HEK293 (cell line): ENCODE measurements at regions not wholly inside any gene's neighbourhood (a gene's known extent, or its start where the extent isn't known, plus 50 kb on each side); places are given as distances from the start of the nearest gene placed in this dataset.

Experiments
- CTCF ChIA-PET: fragments of 350-600 bp; formaldehyde crosslinking; extraction: SDS; loops from one replicate; lab custom pipeline; 2021; ENCODE audit warnings: antibody characterized with exemption; lab: Yijun Ruan, JAX
- POLR2A ChIA-PET: fragments of 300-600 bp; formaldehyde crosslinking; extraction: SDS; loops from one replicate; lab custom pipeline; 2020; ENCODE audit warnings: antibody characterized with exemption, inconsistent platforms; lab: Yijun Ruan, JAX
- H3K27ac ChIP-seq: fragments of 200-500 bp; sonication (Bioruptor generic); 2 replicates; pipeline ENCODE4 v1.5.1; 2014; ENCODE audit warnings: low read depth, low read length, control low read depth, inconsistent platforms; ENCODE audit errors: extremely low read depth
- H3K36me3 ChIP-seq, 2 experiments: fragments of 200-500 bp in 1 of 2; sonication (Bioruptor generic) in 1 of 2; 1 replicate in 1 of 2; 2 replicates in 1 of 2; pipeline ENCODE4 v1.5.1; 2014 to 2017; ENCODE audit warnings: inconsistent platforms in 2 of 2, low read length in 2 of 2; ENCODE audit not compliant: control insufficient read depth in 2 of 2, insufficient read depth in 1 of 2
- H3K4me1 ChIP-seq: fragments of 200-500 bp; sonication (Bioruptor generic); 2 replicates; pipeline ENCODE4 v1.5.1; 2014; ENCODE audit warnings: mild to moderate bottlenecking, low read length, inconsistent platforms; ENCODE audit not compliant: control insufficient read depth, insufficient read depth
- H3K4me3 ChIP-seq: 2 replicates; pipeline ENCODE4 v1.5.1; 2011; ENCODE audit warnings: low read depth, mild to moderate bottlenecking, control low read depth, low read length, moderate library complexity
- H3K9me3 ChIP-seq: fragments of 200-500 bp; sonication (Bioruptor generic); 2 replicates; pipeline ENCODE4 v1.5.1; 2014; ENCODE audit warnings: low read depth, low read length, inconsistent platforms; ENCODE audit not compliant: control insufficient read depth, insufficient read depth
- BCL11B ChIP-seq: fragments of 450-650 bp; formaldehyde crosslinking; IDR thresholded peaks from 2 replicates; pipeline ENCODE4 v1.5.1; 2016; ENCODE audit warnings: low read depth, missing biosample characterization, missing genetic modification characterization
- GLI2 ChIP-seq: fragments of 450-650 bp; formaldehyde crosslinking; IDR thresholded peaks from 2 replicates; pipeline ENCODE4; 2017; ENCODE audit warnings: missing biosample characterization, missing genetic modification characterization, low read depth, borderline replicate concordance
- GLI4 ChIP-seq: fragments of 450-650 bp; formaldehyde crosslinking; IDR thresholded peaks from 2 replicates; pipeline ENCODE4 v1.5.1; 2016; ENCODE audit warnings: missing biosample characterization, missing genetic modification characterization
- KLF10 ChIP-seq: fragments of 450-650 bp; IDR thresholded peaks from 2 replicates; pipeline ENCODE4 v1.5.1; 2018; ENCODE audit warnings: missing biosample characterization, mild to moderate bottlenecking, missing genetic modification characterization
- KLF17 ChIP-seq: fragments of 450-650 bp; formaldehyde crosslinking; IDR thresholded peaks from 2 replicates; pipeline ENCODE4 v1.5.1; 2016; ENCODE audit warnings: missing biosample characterization, missing genetic modification characterization
- REPIN1 ChIP-seq: fragments of 450-650 bp; formaldehyde crosslinking; IDR thresholded peaks from 2 replicates; pipeline ENCODE4 v1.5.1; 2017; ENCODE audit warnings: missing biosample characterization, missing genetic modification characterization, low read depth
- SP7 ChIP-seq: fragments of 450-650 bp; formaldehyde crosslinking; IDR thresholded peaks from 2 replicates; pipeline ENCODE4 v1.5.1; 2016; ENCODE audit warnings: missing biosample characterization, missing genetic modification characterization
- TRIM28 ChIP-seq: IDR thresholded peaks from 2 replicates; pipeline ENCODE4 v1.6.1; 2011; ENCODE audit warnings: low read length, control low read depth, borderline replicate concordance
- ZBTB26 ChIP-seq: fragments of 450-650 bp; formaldehyde crosslinking; optimal IDR thresholded peaks from 2 replicates; pipeline ENCODE3; 2016; ENCODE audit warnings: missing biosample characterization, mild to moderate bottlenecking, missing genetic modification characterization
- ZFP37 ChIP-seq: fragments of 450-650 bp; formaldehyde crosslinking; IDR thresholded peaks from 2 replicates; pipeline ENCODE4 v1.5.1; 2016; ENCODE audit warnings: missing biosample characterization, missing genetic modification characterization
- ZNF10 ChIP-seq: fragments of 450-650 bp; formaldehyde crosslinking; IDR thresholded peaks from 2 replicates; pipeline ENCODE4 v1.5.1; 2017; ENCODE audit warnings: missing biosample characterization, missing genetic modification characterization
- ZNF184 ChIP-seq: fragments of 450-650 bp; IDR thresholded peaks from 2 replicates; pipeline ENCODE4 v1.5.1; 2018; ENCODE audit warnings: missing biosample characterization, mild to moderate bottlenecking, missing genetic modification characterization
- ZNF2 ChIP-seq: fragments of 450-650 bp; formaldehyde crosslinking; IDR thresholded peaks from 2 replicates; pipeline ENCODE4 v1.5.1; 2016; ENCODE audit warnings: missing biosample characterization, missing genetic modification characterization
- ZNF214 ChIP-seq: fragments of 450-650 bp; formaldehyde crosslinking; IDR thresholded peaks from 2 replicates; pipeline ENCODE4 v1.5.1; 2017; ENCODE audit warnings: missing biosample characterization, mild to moderate bottlenecking, missing genetic modification characterization, borderline replicate concordance
- ZNF223 ChIP-seq: fragments of 450-650 bp; formaldehyde crosslinking; IDR thresholded peaks from 2 replicates; pipeline ENCODE4 v1.5.1; 2016; ENCODE audit warnings: missing biosample characterization, missing genetic modification characterization
- ZNF248 ChIP-seq: fragments of 450-650 bp; formaldehyde crosslinking; IDR thresholded peaks from 2 replicates; pipeline ENCODE4 v1.5.1; 2017; ENCODE audit warnings: missing biosample characterization, missing genetic modification characterization
- ZNF266 ChIP-seq: fragments of 450-650 bp; formaldehyde crosslinking; IDR thresholded peaks from 2 replicates; pipeline ENCODE4 v1.5.1; 2016; ENCODE audit warnings: missing biosample characterization, missing genetic modification characterization, low read depth
- ZNF302 ChIP-seq: fragments of 450-650 bp; formaldehyde crosslinking; IDR thresholded peaks from 2 replicates; pipeline ENCODE4 v1.5.1; 2016; ENCODE audit warnings: missing biosample characterization, missing genetic modification characterization, low read depth
- ZNF391 ChIP-seq: fragments of 450-650 bp; formaldehyde crosslinking; IDR thresholded peaks from 2 replicates; pipeline ENCODE4 v1.5.1; 2016; ENCODE audit warnings: low read depth, missing biosample characterization, missing genetic modification characterization, borderline replicate concordance
- ZNF48 ChIP-seq: fragments of 450-650 bp; formaldehyde crosslinking; IDR thresholded peaks from 2 replicates; pipeline ENCODE4 v1.5.1; 2016; ENCODE audit warnings: missing biosample characterization, missing genetic modification characterization
- ZNF510 ChIP-seq: fragments of 450-650 bp; formaldehyde crosslinking; IDR thresholded peaks from 2 replicates; pipeline ENCODE4 v1.5.1; 2018; ENCODE audit warnings: mild to moderate bottlenecking, missing genetic modification characterization, missing biosample characterization; ENCODE audit not compliant: insufficient replicate concordance
- ZNF513 ChIP-seq: fragments of 450-650 bp; IDR thresholded peaks from 2 replicates; pipeline ENCODE4 v1.5.1; 2018; ENCODE audit warnings: missing biosample characterization, missing genetic modification characterization
- ZNF548 ChIP-seq: fragments of 450-650 bp; formaldehyde crosslinking; IDR thresholded peaks from 2 replicates; pipeline ENCODE4 v1.5.1; 2016; ENCODE audit warnings: missing biosample characterization, missing genetic modification characterization
- ZNF558 ChIP-seq: fragments of 450-650 bp; formaldehyde crosslinking; IDR thresholded peaks from 2 replicates; pipeline ENCODE4 v1.5.1; 2016; ENCODE audit warnings: missing biosample characterization, missing genetic modification characterization
- ZNF707 ChIP-seq: fragments of 450-650 bp; formaldehyde crosslinking; IDR thresholded peaks from 2 replicates; pipeline ENCODE4 v1.5.1; 2016; ENCODE audit warnings: missing biosample characterization, missing genetic modification characterization
- ZNF785 ChIP-seq: fragments of 450-650 bp; formaldehyde crosslinking; IDR thresholded peaks from 2 replicates; pipeline ENCODE4 v1.5.1; 2016; ENCODE audit warnings: missing biosample characterization, missing genetic modification characterization
- ZNF791 ChIP-seq: fragments of 450-650 bp; formaldehyde crosslinking; IDR thresholded peaks from 2 replicates; pipeline ENCODE4 v1.5.1; 2016; ENCODE audit warnings: missing biosample characterization, missing genetic modification characterization
- ZNF830 ChIP-seq: fragments of 450-650 bp; IDR thresholded peaks from 2 replicates; pipeline ENCODE4 v1.5.0; 2018; ENCODE audit warnings: missing biosample characterization, missing genetic modification characterization, low read depth, mild to moderate bottlenecking, moderate library complexity
- TF ChIP-seq, protein P1 (sequence below): fragments of 450-650 bp; formaldehyde crosslinking; IDR thresholded peaks from 2 replicates; pipeline ENCODE4 v1.5.1; 2016; ENCODE audit warnings: missing biosample characterization, missing genetic modification characterization
- TF ChIP-seq, protein P2 (sequence below): fragments of 450-650 bp; formaldehyde crosslinking; IDR thresholded peaks from 2 replicates; pipeline ENCODE4 v1.5.1; 2016; ENCODE audit warnings: missing biosample characterization, missing genetic modification characterization
- TF ChIP-seq, protein P3 (sequence below): fragments of 450-650 bp; formaldehyde crosslinking; IDR thresholded peaks from 2 replicates; pipeline ENCODE4 v1.5.1; 2016; ENCODE audit warnings: missing biosample characterization, missing genetic modification characterization

GRCh38 chr18:38023871-38024270 lies 458.3 kb upstream of the CELF4 start:
- no peak overlapping the region for H3K4me3 ChIP-seq
- H3K27ac ChIP-seq: no peak overlapping the region
- H3K4me1 ChIP-seq: no peaks in the 10 kb centered on the region
- ChIA-PET POLR2A (no interaction called here), CTCF (no interaction called here)
- no peaks in the 10 kb centered on the region for H3K36me3 ChIP-seq
- no peaks in the 10 kb centered on the region for H3K9me3 ChIP-seq
- no peak for TF ChIP-seq ZNF548
- no peak for TF ChIP-seq SP7 (tag by site-specific recombination)
- TF ChIP-seq ZNF558: no peak
- TF ChIP-seq ZNF391 (tag by site-specific recombination): no peak
- no peak for TF ChIP-seq ZNF707 (tag by site-specific recombination)
- TF ChIP-seq BCL11B (tag by site-specific recombination): no peak
- no peak for TF ChIP-seq ZNF214
- no peak for TF ChIP-seq ZNF223 (tag by site-specific recombination)
- TF ChIP-seq, protein P1, sequence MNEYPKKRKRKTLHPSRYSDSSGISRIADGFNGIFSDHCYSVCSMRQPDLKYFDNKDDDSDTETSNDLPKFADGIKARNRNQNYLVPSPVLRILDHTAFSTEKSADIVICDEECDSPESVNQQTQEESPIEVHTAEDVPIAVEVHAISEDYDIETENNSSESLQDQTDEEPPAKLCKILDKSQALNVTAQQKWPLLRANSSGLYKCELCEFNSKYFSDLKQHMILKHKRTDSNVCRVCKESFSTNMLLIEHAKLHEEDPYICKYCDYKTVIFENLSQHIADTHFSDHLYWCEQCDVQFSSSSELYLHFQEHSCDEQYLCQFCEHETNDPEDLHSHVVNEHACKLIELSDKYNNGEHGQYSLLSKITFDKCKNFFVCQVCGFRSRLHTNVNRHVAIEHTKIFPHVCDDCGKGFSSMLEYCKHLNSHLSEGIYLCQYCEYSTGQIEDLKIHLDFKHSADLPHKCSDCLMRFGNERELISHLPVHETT (tag by site-specific recombination): no peak
- TF ChIP-seq GLI2 (tag by site-specific recombination): no peak
- TF ChIP-seq GLI4 (tag by site-specific recombination): no peak
- TF ChIP-seq ZNF791 (tag by site-specific recombination): no peak
- TF ChIP-seq ZNF266 (tag by site-specific recombination): no peak
- TF ChIP-seq ZNF510 (tag by site-specific recombination): no peak
- no peak for TF ChIP-seq ZNF302 (tag by site-specific recombination)
- no peak for TF ChIP-seq ZNF48 (tag by site-specific recombination)
- TF ChIP-seq ZNF513 (tag by site-specific recombination): no peak
- no peak for TF ChIP-seq TRIM28
- no peak for TF ChIP-seq ZNF184 (tag by site-specific recombination)
- no peak for TF ChIP-seq ZNF10

DNA sequence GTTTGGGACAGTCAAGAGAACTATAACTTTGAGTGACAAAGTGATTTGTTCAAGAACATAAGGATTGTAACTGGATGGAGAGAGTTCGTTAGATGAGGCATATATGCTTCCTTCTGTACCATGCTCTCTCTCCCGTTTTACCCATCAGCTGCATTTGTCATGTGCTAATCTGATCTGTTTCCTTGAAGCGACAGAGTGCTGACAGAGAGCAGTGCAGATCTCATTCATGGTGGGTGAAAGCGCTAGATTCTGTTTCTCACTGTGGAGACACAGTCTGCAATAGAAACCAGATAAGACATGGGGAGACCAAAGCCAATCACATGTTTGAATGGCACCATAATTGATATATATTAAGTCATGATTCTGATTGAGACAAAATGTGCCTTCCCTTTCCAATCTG lies 456.6 kb upstream of the CELF4 start:
- POLR2A ChIA-PET: no interaction called here
- no peak overlapping the region for H3K27ac ChIP-seq
- CTCF ChIA-PET: interaction anchor here (0.6 kb wide), 1 partner anchor 485 kb away, joined by 3 read pairs; no protein-coding TSS in a partner anchor
- H3K4me3 ChIP-seq: no peak overlapping the region
- no peaks in the 10 kb centered on the region for H3K4me1 ChIP-seq
- no peaks in the 10 kb centered on the region for H3K9me3 ChIP-seq
- H3K36me3 ChIP-seq: no peaks in the 10 kb centered on the region
- TF ChIP-seq ZNF785 (tag by site-specific recombination): no peak
- TF ChIP-seq, protein P2, sequence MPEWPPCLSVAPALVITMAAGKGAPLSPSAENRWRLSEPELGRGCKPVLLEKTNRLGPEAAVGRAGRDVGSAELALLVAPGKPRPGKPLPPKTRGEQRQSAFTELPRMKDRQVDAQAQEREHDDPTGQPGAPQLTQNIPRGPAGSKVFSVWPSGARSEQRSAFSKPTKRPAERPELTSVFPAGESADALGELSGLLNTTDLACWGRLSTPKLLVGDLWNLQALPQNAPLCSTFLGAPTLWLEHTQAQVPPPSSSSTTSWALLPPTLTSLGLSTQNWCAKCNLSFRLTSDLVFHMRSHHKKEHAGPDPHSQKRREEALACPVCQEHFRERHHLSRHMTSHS (tag by site-specific recombination): no peak
- TF ChIP-seq REPIN1 (tag by site-specific recombination): no peak
- no peak for TF ChIP-seq ZFP37 (tag by site-specific recombination)
- no peak for TF ChIP-seq ZNF223 (tag by site-specific recombination)
- TF ChIP-seq, protein P3, sequence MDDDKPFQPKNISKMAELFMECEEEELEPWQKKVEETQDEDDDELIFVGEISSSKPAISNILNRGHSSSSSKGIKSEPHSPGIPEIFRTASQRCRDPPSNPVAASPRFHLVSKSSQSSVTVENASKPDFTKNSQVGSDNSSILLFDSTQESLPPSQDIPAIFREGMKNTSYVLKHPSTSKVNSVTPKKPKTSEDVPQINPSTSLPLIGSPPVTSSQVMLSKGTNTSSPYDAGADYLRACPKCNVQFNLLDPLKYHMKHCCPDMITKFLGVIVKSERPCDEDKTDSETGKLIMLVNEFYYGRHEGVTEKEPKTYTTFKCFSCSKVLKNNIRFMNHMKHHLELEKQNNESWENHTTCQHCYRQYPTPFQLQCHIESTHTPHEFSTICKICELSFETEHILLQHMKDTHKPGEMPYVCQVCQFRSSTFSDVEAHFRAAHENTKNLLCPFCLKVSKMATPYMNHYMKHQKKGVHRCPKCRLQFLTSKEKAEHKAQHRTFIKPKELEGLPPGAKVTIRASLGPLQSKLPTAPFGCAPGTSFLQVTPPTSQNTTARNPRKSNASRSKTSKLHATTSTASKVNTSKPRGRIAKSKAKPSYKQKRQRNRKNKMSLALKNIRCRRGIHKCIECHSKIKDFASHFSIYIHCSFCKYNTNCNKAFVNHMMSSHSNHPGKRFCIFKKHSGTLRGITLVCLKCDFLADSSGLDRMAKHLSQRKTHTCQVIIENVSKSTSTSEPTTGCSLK (tag by site-specific recombination): no peak
- TF ChIP-seq ZBTB26 (tag by site-specific recombination): no peak
- TF ChIP-seq KLF17 (tag by site-specific recombination): no peak
- TF ChIP-seq ZNF830 (tag by site-specific recombination): no peak
- no peak for TF ChIP-seq KLF10 (tag by site-specific recombination)
- TF ChIP-seq ZNF2: no peak
- TF ChIP-seq ZNF248 (tag by site-specific recombination): no peak
